Neural crest cell (in vitro differentiated cells): ENCODE measurements at regions not wholly inside any gene's neighbourhood (a gene's known extent, or its start where the extent isn't known, plus 50 kb on each side); places are given as distances from the start of the nearest gene placed in this dataset.

Source experiments
- DNase-seq: peaks from one replicate; pipeline ENCODE4 v3.0.0; 2021; ENCODE audit warnings: low read depth, mixed read lengths, low spot score
- H3K27ac Mint-ChIP-seq: one replicate; pipeline ENCODE4 v1.8.0; 2021; ENCODE audit warnings: mild to moderate bottlenecking, mixed read lengths; ENCODE audit not compliant: unreplicated experiment
- H3K27me3 Mint-ChIP-seq: 2 replicates; pipeline ENCODE4 v1.8.0; 2021; ENCODE audit warnings: low read depth, mild to moderate bottlenecking, mixed read lengths
- H3K36me3 Mint-ChIP-seq: 2 replicates; pipeline ENCODE4 v1.8.0; 2021; ENCODE audit warnings: low read depth, mild to moderate bottlenecking, mixed read lengths
- H3K4me1 Mint-ChIP-seq: 2 replicates; pipeline ENCODE4 v1.8.0; 2021; ENCODE audit warnings: mixed read lengths
- H3K4me3 Mint-ChIP-seq: one replicate; pipeline ENCODE4 v1.8.0; 2021; ENCODE audit warnings: mild to moderate bottlenecking, mixed read lengths
- H3K9me3 Mint-ChIP-seq: 2 replicates; pipeline ENCODE4 v1.8.0; 2021; ENCODE audit warnings: mixed read lengths
- TF ChIP-seq, protein P1 (sequence below): fragments of 200-600 bp; sonication (generic); conservative IDR thresholded peaks from 2 replicates; pipeline ENCODE4 v1.5.0; 2021; ENCODE audit warnings: antibody characterized with exemption, mild to moderate bottlenecking

DNA sequence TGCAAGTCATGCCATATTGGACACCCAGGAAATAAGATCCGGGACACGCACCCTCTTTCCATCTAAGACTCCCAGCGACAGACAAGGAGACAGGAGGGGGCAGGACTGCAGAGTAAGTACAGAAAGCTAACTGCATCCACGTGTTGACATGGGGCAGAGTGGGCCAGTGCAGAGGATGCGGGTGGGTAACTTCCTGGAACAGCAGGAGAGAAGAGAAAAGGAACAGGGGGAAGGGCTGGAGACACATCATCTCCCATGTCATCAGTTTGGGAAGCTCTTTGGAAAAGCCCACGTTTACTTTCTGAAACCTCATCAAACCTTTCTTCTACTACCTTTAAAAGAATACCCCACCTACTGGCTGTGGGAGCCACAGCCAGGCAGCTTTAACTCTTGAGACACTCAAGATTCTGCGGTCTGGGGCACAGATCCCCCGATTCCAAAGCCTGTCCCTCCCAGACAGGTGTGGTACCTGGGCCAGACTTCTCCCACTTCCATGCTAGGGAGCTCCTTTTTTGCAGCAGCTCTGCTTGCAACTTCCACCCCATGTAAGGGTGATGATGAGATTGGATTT is 273.5 kb upstream of the RPL38 start:
- H3K27me3 Mint-ChIP-seq, result peaks cover 3% of the 10 kb centered on the region
- H3K4me1 Mint-ChIP-seq, result no peaks in the 10 kb centered on the region
- H3K36me3 Mint-ChIP-seq, result no peaks in the 10 kb centered on the region
- H3K27ac Mint-ChIP-seq, result no peak overlapping the region
- DNase-seq, result no peak
- no peak overlapping the region for H3K4me3 Mint-ChIP-seq
- TF ChIP-seq, protein P1, sequence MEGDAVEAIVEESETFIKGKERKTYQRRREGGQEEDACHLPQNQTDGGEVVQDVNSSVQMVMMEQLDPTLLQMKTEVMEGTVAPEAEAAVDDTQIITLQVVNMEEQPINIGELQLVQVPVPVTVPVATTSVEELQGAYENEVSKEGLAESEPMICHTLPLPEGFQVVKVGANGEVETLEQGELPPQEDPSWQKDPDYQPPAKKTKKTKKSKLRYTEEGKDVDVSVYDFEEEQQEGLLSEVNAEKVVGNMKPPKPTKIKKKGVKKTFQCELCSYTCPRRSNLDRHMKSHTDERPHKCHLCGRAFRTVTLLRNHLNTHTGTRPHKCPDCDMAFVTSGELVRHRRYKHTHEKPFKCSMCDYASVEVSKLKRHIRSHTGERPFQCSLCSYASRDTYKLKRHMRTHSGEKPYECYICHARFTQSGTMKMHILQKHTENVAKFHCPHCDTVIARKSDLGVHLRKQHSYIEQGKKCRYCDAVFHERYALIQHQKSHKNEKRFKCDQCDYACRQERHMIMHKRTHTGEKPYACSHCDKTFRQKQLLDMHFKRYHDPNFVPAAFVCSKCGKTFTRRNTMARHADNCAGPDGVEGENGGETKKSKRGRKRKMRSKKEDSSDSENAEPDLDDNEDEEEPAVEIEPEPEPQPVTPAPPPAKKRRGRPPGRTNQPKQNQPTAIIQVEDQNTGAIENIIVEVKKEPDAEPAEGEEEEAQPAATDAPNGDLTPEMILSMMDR, result no peak
- H3K9me3 Mint-ChIP-seq, result peaks cover 14% of the 10 kb centered on the region

DNA sequence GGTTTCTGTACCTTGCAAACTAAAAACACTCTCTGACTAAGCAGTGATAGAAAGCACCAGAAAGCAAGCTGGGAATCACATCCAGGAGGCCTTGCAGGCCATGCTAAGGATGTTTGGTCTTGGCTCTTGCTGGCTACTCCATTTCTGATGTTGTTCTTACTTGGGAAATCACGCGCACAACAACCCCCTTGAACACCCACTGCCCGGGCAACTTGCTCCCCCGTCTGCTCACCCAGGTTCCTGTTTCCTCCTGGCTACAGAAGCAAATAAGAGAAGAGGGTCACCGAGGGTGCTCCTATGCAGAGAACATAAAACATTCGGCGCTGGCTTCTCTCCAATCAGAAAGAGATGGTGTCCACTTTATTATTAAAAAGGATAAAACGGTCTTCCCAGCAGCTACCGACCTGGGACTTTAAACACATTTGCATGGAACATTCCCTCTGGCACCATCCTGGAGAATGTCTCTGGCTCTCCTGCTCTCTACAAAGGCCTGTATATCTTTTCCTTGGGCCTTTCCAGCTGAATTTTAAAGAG is 271.2 kb upstream of the RPL38 start:
- Mint-ChIP-seq H3K27me3 (peaks cover 3% of the 10 kb centered on the region), H3K9me3 (peaks cover 8% of the 10 kb centered on the region), H3K36me3 (no peaks in the 10 kb centered on the region), H3K4me1 (no peaks in the 10 kb centered on the region), H3K4me3 (no peak overlapping the region), H3K27ac (no peak overlapping the region)
- TF ChIP-seq, protein P1, result no peak
- DNase-seq, result no peak

DNA sequence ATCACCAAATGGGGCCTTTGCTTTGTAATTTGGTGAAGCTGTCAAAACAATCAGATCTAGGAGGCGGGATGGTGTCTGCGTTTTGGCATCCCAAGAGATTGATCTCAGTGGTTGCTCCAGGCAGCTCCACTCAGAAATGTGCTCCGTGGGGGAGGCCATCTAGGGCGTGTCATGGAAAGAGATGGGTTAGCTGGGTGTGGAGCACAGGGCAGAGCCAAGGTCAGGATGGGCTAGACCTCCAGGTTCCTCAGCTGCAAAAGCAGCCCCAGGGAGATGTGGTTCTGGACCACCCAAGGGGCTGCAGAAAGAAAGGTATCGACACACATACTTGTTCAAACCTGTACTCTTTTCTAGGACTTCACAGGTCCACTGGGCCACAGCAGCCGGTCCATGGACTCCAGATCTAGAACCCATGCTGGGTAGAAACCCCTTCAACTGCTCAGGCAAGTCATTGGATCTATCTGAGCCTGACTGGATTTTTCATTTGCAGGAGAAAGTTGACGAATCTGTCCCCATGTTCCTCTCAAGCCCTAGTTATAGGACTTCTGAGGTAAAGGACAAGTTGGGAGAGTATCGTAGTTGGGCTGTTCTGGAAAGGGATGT is 270.2 kb upstream of the RPL38 start:
- Mint-ChIP-seq H3K9me3 (peaks cover 4% of the 10 kb centered on the region), H3K27ac (no peak overlapping the region), H3K36me3 (no peaks in the 10 kb centered on the region), H3K27me3 (peaks cover 2% of the 10 kb centered on the region), H3K4me3 (no peak overlapping the region), H3K4me1 (no peaks in the 10 kb centered on the region)
- no peak for DNase-seq
- TF ChIP-seq, protein P1, result no peak

DNA sequence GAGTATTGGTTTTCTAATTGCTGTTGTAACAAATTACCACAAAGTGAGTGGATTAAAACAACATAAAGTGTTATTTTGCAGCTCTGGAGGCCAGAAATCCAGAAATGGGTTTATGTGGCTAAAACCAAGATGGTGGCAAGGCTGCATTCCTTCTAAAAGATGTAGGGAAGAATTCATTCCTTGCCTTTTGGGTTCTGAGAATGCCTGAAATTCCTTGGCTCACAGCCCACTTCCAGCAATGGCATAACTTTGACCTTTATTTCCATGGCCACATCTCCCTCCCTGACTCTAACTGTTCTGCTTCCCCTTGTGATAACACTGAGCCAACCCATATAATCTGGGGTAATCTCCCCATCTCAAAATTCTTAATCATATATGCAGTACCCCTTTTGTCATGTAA is 269.6 kb upstream of the RPL38 start:
- Mint-ChIP-seq H3K9me3 (peaks cover 2% of the 10 kb centered on the region), H3K27me3 (no peaks in the 10 kb centered on the region), H3K4me1 (no peaks in the 10 kb centered on the region), H3K36me3 (no peaks in the 10 kb centered on the region), H3K4me3 (no peak overlapping the region), H3K27ac (no peak overlapping the region)
- no peak for DNase-seq
- TF ChIP-seq, protein P1, result no peak

DNA sequence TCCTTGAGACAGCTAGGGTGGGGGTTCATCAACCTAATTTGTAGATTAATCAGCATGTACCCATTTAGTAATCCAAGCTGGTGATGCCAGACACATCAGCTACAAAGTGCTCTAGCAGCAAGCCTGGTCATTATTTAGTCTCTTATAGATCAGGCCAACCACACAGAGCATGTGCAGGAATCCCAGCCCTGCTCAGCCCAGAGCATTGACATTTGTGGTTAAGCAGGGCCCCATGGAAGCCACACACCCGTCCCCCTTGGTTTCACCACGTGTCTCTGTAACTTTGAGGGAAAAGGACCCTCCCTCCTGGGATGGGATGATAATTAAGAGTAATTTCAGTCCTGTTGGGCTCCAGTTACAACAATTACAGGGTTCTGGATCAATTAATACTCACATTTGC is 268.8 kb upstream of the RPL38 start:
- Mint-ChIP-seq H3K36me3 (no peaks in the 10 kb centered on the region), H3K27ac (no peak overlapping the region), H3K4me1 (no peaks in the 10 kb centered on the region), H3K9me3 (peaks cover 2% of the 10 kb centered on the region), H3K4me3 (no peak overlapping the region), H3K27me3 (peaks cover 3% of the 10 kb centered on the region)
- TF ChIP-seq, protein P1, result no peak
- no peak for DNase-seq
